K562 (cell line): ENCODE measurements at regions not wholly inside any gene's neighbourhood (a gene's known extent, or its start where the extent isn't known, plus 50 kb on each side); places are given as distances from the start of the nearest gene placed in this dataset.

Experiments
- BRF1 ChIP-seq: IDR thresholded peaks from 3 replicates; pipeline ENCODE4 v1.6.1; 2011; ENCODE audit warnings: borderline replicate concordance, mild to moderate bottlenecking; ENCODE audit not compliant: insufficient read length; ENCODE audit errors: extremely low read depth
- FOSL1 ChIP-seq: fragments of 200-800 bp; sonication (Bioruptor generic); conservative IDR thresholded peaks from 2 replicates; pipeline ENCODE4 v1.6.1; 2016; ENCODE audit warnings: missing genetic modification characterization, missing compliant biosample characterization

DNA sequence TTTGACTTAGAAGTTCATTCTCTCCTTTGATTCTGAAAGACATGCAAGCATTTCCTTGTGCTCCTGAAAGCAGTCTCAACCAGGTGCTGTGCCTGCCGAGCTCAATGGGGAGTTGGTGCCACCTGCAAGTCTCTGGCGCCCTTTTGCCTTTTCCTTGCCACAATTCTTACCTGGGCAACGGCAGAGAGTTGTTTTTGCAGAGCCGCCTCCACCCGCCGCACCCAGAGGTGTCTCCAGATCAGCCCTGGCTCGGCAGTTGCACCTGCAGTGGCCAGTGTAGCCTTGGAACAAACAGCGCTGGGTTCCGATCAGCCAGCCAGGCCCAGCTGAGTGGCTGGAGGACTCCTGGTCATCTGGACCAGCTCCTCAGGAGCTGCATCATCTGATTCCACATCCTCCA lies 262.9 kb downstream of the IRX2 start:
- no peak for TF ChIP-seq BRF1
- no peak for TF ChIP-seq FOSL1 (tag)
